CD14-positive monocyte (primary cell): ENCODE measurements at regions not wholly inside any gene's neighbourhood (a gene's known extent, or its start where the extent isn't known, plus 50 kb on each side); places are given as distances from the start of the nearest gene placed in this dataset.

Source experiments
- DNase-seq, 3 donors: peaks; one replicate each; pipeline ENCODE4 v3.0.0-alpha.2; 2011 to 2022
- H2AFZ ChIP-seq: 2 replicates; pipeline ENCODE4 v1.6.0; 2012; ENCODE audit warnings: mild to moderate bottlenecking, low read depth, low read length, inconsistent platforms; ENCODE audit not compliant: insufficient read depth, poor library complexity, severe bottlenecking
- H3K27ac ChIP-seq, 2 donors: 1 replicate in 1 of 2; 2 replicates in 1 of 2; pipeline ENCODE4 v1.5.1; 2012 to 2013; ENCODE audit warnings: low read length in 2 of 2, control low read depth in 1 of 2, inconsistent platforms in 1 of 2, low read depth in 1 of 2, mild to moderate bottlenecking in 1 of 2
- H3K27me3 ChIP-seq, 2 donors: one replicate each; pipeline versions ENCODE4 v1.6.0 to v1.6.1; 2011 to 2013; ENCODE audit warnings: low read length in 2 of 2; ENCODE audit not compliant: control insufficient read depth in 2 of 2, insufficient read depth in 2 of 2
- H3K36me3 ChIP-seq, 2 donors: replicated peaks in 1 of 2; 1 replicate in 1 of 2; 2 replicates in 1 of 2; pipeline versions ENCODE4 v1.5.1 to v1.6.1; 2012 to 2013; ENCODE audit warnings: low read length in 2 of 2, control low read depth in 1 of 2, inconsistent platforms in 1 of 2, mild to moderate bottlenecking in 1 of 2; ENCODE audit not compliant: insufficient read depth in 2 of 2, control insufficient read depth in 1 of 2
- H3K4me1 ChIP-seq, 2 donors: 1 replicate in 1 of 2; 2 replicates in 1 of 2; pipeline versions ENCODE4 v1.5.1 to v1.6.1; 2012 to 2013; ENCODE audit warnings: low read length in 2 of 2, control low read depth in 1 of 2, inconsistent platforms in 1 of 2, mild to moderate bottlenecking in 1 of 2, moderate library complexity in 1 of 2; ENCODE audit not compliant: insufficient read depth in 2 of 2, control insufficient read depth in 1 of 2
- H3K4me2 ChIP-seq: replicated peaks from 2 replicates; pipeline ENCODE3; 2012; ENCODE audit warnings: low read length, moderate library complexity, mild to moderate bottlenecking; ENCODE audit not compliant: poor library complexity, severe bottlenecking; ENCODE audit errors: extremely low read depth
- H3K4me3 ChIP-seq, 3 experiments: fragments of 200-600 bp in 1 of 3; sonication (generic) in 1 of 3; replicated peaks in 1 of 3; 1 replicate in 2 of 3; 2 replicates in 1 of 3; pipeline ENCODE4 v1.5.1; 2011 to 2013; ENCODE audit warnings: low read length in 3 of 3, mild to moderate bottlenecking in 3 of 3, control low read depth in 2 of 3, low read depth in 2 of 3, inconsistent platforms in 1 of 3, moderate library complexity in 1 of 3
- H3K79me2 ChIP-seq: 2 replicates; pipeline ENCODE4 v1.6.0; 2012; ENCODE audit warnings: mild to moderate bottlenecking, control low read depth, inconsistent platforms, low read length, moderate library complexity; ENCODE audit not compliant: insufficient read depth
- H3K9ac ChIP-seq: 2 replicates; pipeline ENCODE4 v1.6.0; 2017; ENCODE audit warnings: low read length, mild to moderate bottlenecking; ENCODE audit not compliant: insufficient read depth, poor library complexity, severe bottlenecking
- H3K9me3 ChIP-seq, 2 donors: replicated peaks in 1 of 2; 1 replicate in 1 of 2; 2 replicates in 1 of 2; pipeline versions ENCODE4 v1.5.1 to v1.6.1; 2012 to 2013; ENCODE audit warnings: low read length in 2 of 2, control low read depth in 1 of 2; ENCODE audit not compliant: control insufficient read depth in 1 of 2, insufficient read depth in 1 of 2
- H4K20me1 ChIP-seq: 2 replicates; pipeline ENCODE4 v1.6.0; 2012; ENCODE audit warnings: mild to moderate bottlenecking, low read length, control low read depth, moderate library complexity; ENCODE audit not compliant: insufficient read depth
- H3K27ac Mint-ChIP-seq, 7 donors: one replicate each; pipeline ENCODE4 v1.8.0; 2020; ENCODE audit warnings: mild to moderate bottlenecking in 7 of 7, mixed read lengths in 7 of 7, moderate library complexity in 6 of 7, inconsistent platforms in 2 of 7
- H3K27me3 Mint-ChIP-seq, 3 donors: one replicate each; pipeline ENCODE4 v1.8.0; 2021 to 2022; ENCODE audit warnings: low read depth in 3 of 3, mild to moderate bottlenecking in 3 of 3, mixed read lengths in 3 of 3, moderate library complexity in 3 of 3, inconsistent platforms in 1 of 3
- H3K36me3 Mint-ChIP-seq, 2 donors: one replicate each; pipeline ENCODE4 v1.8.0; 2020; ENCODE audit warnings: mixed read lengths in 2 of 2, inconsistent platforms in 1 of 2, mild to moderate bottlenecking in 1 of 2
- H3K4me1 Mint-ChIP-seq: one replicate; pipeline ENCODE4 v1.8.0; 2020; ENCODE audit warnings: mild to moderate bottlenecking, mixed read lengths
- H3K4me3 Mint-ChIP-seq, 2 donors: one replicate each; pipeline ENCODE4 v1.8.0; 2020; ENCODE audit warnings: mild to moderate bottlenecking in 2 of 2, mixed read lengths in 2 of 2, moderate library complexity in 1 of 2
- H3K9me3 Mint-ChIP-seq, 7 donors: one replicate each; pipeline ENCODE4 v1.8.0; 2020 to 2022; ENCODE audit warnings: mixed read lengths in 7 of 7, mild to moderate bottlenecking in 6 of 7, moderate library complexity in 6 of 7, inconsistent platforms in 2 of 7
- WGBS: methylation state at CpG from one replicate; pipeline ENCODE4 v1.1.5; 2013; ENCODE audit warnings: missing lambda C conversion rate; ENCODE audit not compliant: insufficient coverage; 5-methylcytosine and 5-hydroxymethylcytosine counted together
- intact Hi-C, 2 donors: fragments of 100-400 bp; cut with micrococcal nuclease; formaldehyde crosslinking; loops; one replicate each; pipeline versions ENCODE4 v1.15.0 to v1.15.1; 2023
- TF ChIP-seq, protein P1 (sequence below): fragments of 200-600 bp; IDR thresholded peaks from one replicate; pipeline ENCODE4 v1.8.0; 2022; ENCODE audit warnings: antibody characterized with exemption, mild to moderate bottlenecking

DNA sequence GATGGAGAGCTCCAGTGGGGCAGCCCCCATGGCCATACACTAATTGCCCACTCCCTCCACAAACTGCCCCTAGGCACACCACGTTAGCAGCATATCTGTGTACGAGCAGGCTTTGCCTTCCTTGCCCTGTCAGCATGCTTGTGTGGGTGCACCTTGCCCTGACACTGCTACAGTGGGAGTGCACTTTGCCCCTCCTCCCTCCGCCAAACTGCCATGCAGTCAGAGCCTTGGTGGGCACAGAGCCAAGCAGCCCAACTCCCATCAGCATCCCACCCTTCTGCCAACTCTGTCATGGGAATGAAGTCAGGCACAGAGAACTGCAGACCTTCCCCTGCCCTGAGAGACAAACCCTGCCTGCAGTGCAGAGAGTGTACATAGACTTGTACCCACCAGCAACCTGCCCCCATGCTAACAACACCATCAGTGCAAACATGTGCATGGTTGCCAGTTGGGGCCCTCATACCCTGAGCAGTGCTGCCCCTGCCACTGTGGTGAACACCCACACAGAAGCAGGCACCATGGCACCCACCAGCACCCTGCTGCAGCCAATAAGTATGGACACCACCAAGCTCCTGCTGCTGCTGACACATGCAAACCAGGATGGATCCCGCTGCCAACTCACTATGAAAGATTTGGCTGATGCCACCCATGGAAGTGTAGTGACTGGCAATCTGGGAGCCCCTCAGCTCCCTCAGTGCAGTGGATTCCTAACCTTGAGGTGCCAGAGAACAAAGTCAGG lies 1197.7 kb upstream of the CELF2 start:
- 90% methylated on average over 4 of the region's 4 CpGs for WGBS
- Histone ChIP-seq H3K4me1 (no peaks in the 10 kb centered on the region), H3K79me2 (no peaks in the 10 kb centered on the region), H2AFZ (no peak overlapping the region), H4K20me1 (no peaks in the 10 kb centered on the region), H3K9me3 (peaks cover 11 to 16% of the 10 kb centered on the region in 2 donors), H3K27me3 (no peaks in the 10 kb centered on the region), H3K27ac (no peak overlapping the region), H3K4me2 (no peak overlapping the region), H3K4me3 (no peak overlapping the region), H3K36me3 (no peaks in the 10 kb centered on the region), H3K9ac (no peak overlapping the region)
- no peaks in the 10 kb centered on the region for H3K36me3 Mint-ChIP-seq
- no peaks in the 10 kb centered on the region for H3K4me1 Mint-ChIP-seq
- no peak overlapping the region for H3K27ac Mint-ChIP-seq
- no peak overlapping the region for H3K4me3 Mint-ChIP-seq
- peaks cover 5 to 13% (median 10%) of the 10 kb centered on the region in 7 donors for H3K9me3 Mint-ChIP-seq
- TF ChIP-seq, protein P1, sequence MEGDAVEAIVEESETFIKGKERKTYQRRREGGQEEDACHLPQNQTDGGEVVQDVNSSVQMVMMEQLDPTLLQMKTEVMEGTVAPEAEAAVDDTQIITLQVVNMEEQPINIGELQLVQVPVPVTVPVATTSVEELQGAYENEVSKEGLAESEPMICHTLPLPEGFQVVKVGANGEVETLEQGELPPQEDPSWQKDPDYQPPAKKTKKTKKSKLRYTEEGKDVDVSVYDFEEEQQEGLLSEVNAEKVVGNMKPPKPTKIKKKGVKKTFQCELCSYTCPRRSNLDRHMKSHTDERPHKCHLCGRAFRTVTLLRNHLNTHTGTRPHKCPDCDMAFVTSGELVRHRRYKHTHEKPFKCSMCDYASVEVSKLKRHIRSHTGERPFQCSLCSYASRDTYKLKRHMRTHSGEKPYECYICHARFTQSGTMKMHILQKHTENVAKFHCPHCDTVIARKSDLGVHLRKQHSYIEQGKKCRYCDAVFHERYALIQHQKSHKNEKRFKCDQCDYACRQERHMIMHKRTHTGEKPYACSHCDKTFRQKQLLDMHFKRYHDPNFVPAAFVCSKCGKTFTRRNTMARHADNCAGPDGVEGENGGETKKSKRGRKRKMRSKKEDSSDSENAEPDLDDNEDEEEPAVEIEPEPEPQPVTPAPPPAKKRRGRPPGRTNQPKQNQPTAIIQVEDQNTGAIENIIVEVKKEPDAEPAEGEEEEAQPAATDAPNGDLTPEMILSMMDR: no peak
- no peak for DNase-seq
- intact Hi-C loops: no loop called here
- no peaks in the 10 kb centered on the region for H3K27me3 Mint-ChIP-seq

DNA sequence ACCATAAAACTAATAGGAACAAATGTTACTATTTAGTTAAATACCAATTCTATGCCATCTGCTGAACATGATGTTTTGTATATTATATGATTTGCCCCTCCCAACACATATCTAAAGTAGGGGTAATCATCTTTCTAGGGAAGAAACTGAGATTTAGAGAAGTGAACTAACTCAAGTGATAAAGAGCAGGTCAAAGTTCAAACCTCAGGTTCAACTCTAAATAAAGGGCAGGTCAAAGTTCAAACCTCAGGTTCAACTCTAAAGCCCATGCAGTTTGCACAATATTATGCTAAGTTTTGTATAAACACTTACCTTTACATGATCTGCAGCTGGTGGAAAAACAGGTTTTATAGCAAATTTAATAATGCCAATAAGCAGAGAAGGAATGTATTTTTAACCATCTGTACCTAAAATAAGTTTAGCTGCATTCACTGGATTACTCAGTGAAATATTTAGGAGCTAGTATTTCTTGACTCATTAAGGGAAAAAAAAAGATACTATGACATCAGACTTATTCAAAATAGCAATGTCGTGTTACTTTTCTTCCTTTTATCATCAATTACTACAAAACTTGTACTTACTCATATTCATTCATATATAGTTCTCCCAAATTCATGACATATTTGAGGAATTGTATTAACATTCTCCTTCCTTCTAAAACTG lies 1194.3 kb upstream of the CELF2 start:
- H3K4me1 Mint-ChIP-seq: no peaks in the 10 kb centered on the region
- H3K27me3 Mint-ChIP-seq: no peaks in the 10 kb centered on the region
- DNase-seq: no peak
- H3K27ac ChIP-seq: no peak overlapping the region
- no peaks in the 10 kb centered on the region for H3K36me3 ChIP-seq
- no peak overlapping the region for H3K9ac ChIP-seq
- H4K20me1 ChIP-seq: no peaks in the 10 kb centered on the region
- H3K36me3 Mint-ChIP-seq: no peaks in the 10 kb centered on the region
- no peaks in the 10 kb centered on the region for H3K27me3 ChIP-seq
- H3K9me3 Mint-ChIP-seq: peaks cover 0 to 11% (median 7%) of the 10 kb centered on the region in 7 donors
- TF ChIP-seq, protein P1: no peak
- H3K4me3 ChIP-seq: no peak overlapping the region
- peaks cover 11 to 16% of the 10 kb centered on the region in 2 donors for H3K9me3 ChIP-seq
- H3K4me1 ChIP-seq: no peaks in the 10 kb centered on the region
- no peak overlapping the region for H3K27ac Mint-ChIP-seq
- H3K79me2 ChIP-seq: no peaks in the 10 kb centered on the region
- no peak overlapping the region for H2AFZ ChIP-seq
- H3K4me2 ChIP-seq: no peak overlapping the region
- WGBS: no CpG with 5 or more reads among the region's 1 CpG
- intact Hi-C loops: no loop called here
- H3K4me3 Mint-ChIP-seq: no peak overlapping the region
